CD4-positive, alpha-beta T cell (primary cell): ENCODE measurements at regions not wholly inside any gene's neighbourhood (a gene's known extent, or its start where the extent isn't known, plus 50 kb on each side); places are given as distances from the start of the nearest gene placed in this dataset.

Source experiments
- ATAC-seq: fragments of 200-7000 bp; cut with Tn5 transposase; one replicate; pipeline ENCODE4 v1.10.0; 2022; ENCODE audit warnings: mild to moderate bottlenecking; ENCODE audit not compliant: poor library complexity
- CTCF ChIA-PET: fragments of 350-600 bp; sonication (Branson Sonifier 250); formaldehyde crosslinking; loops from one replicate; lab custom pipeline; 2021; ENCODE audit warnings: antibody characterized with exemption, inconsistent platforms; lab: Charles Lee
- POLR2A ChIA-PET: fragments of 350-600 bp; sonication (Branson Sonifier 250); formaldehyde crosslinking; loops from one replicate; lab custom pipeline; 2021; ENCODE audit warnings: antibody characterized with exemption, inconsistent platforms; lab: Charles Lee
- DNase-seq, 14 experiments: peaks; one replicate each; pipeline ENCODE4 v3.0.0-alpha.2; 2013 to 2020; ENCODE audit warnings: mixed read lengths in 2 of 14
- H3K27ac ChIP-seq, 2 donors: one replicate each; pipeline versions ENCODE4 v1.5.1 to v1.7.0; 2013; ENCODE audit warnings: low read length in 2 of 2, low read depth in 1 of 2, mild to moderate bottlenecking in 1 of 2
- H3K27me3 ChIP-seq, 2 experiments: 1 replicate in 1 of 2; 2 replicates in 1 of 2; pipeline versions ENCODE4 v1.6.1 to v1.7.0; 2013; ENCODE audit warnings: low read length in 2 of 2, control low read depth in 1 of 2, mild to moderate bottlenecking in 1 of 2, moderate library complexity in 1 of 2; ENCODE audit not compliant: insufficient read depth in 2 of 2, control insufficient read depth in 1 of 2
- H3K36me3 ChIP-seq: one replicate; pipeline ENCODE4 v1.6.1; 2013; ENCODE audit warnings: low read length, control low read depth; ENCODE audit not compliant: insufficient read depth
- H3K4me1 ChIP-seq: one replicate; pipeline ENCODE4 v1.6.1; 2013; ENCODE audit warnings: low read length, control low read depth; ENCODE audit not compliant: insufficient read depth
- H3K4me3 ChIP-seq: one replicate; pipeline ENCODE4 v1.5.1; 2013; ENCODE audit warnings: mild to moderate bottlenecking, low read length, moderate library complexity
- H3K9me3 ChIP-seq, 2 experiments: 1 replicate in 1 of 2; 2 replicates in 1 of 2; pipeline versions ENCODE4 v1.6.1 to v1.7.0; 2013; ENCODE audit warnings: low read length in 2 of 2, mild to moderate bottlenecking in 2 of 2, control low read depth in 1 of 2, moderate library complexity in 1 of 2; ENCODE audit not compliant: control insufficient read depth in 1 of 2, insufficient read depth in 1 of 2
- H3K27ac Mint-ChIP-seq: one replicate; pipeline ENCODE4 v1.8.0; 2020; ENCODE audit warnings: mixed read lengths
- H3K27me3 Mint-ChIP-seq: one replicate; pipeline ENCODE4 v1.8.0; 2021; ENCODE audit warnings: mixed read lengths
- H3K36me3 Mint-ChIP-seq: one replicate; pipeline ENCODE4 v1.8.0; 2021; ENCODE audit warnings: low read depth, mixed read lengths
- H3K4me1 Mint-ChIP-seq: one replicate; pipeline ENCODE4 v1.8.0; 2021; ENCODE audit warnings: low read depth, mixed read lengths
- H3K4me3 Mint-ChIP-seq: one replicate; pipeline ENCODE4 v1.8.0; 2020; ENCODE audit warnings: mild to moderate bottlenecking, mixed read lengths
- H3K9me3 Mint-ChIP-seq: one replicate; pipeline ENCODE4 v1.8.0; 2020; ENCODE audit warnings: mixed read lengths
- CTCF ChIP-seq: fragments of 200-600 bp; IDR thresholded peaks from one replicate; pipeline ENCODE4 v1.8.0; 2022; ENCODE audit warnings: antibody characterized with exemption, mild to moderate bottlenecking
- intact Hi-C, 2 experiments: fragments of 100-400 bp; cut with DNase I in 1 of 2; cut with micrococcal nuclease in 1 of 2; formaldehyde crosslinking; loops; one replicate each; pipeline versions ENCODE4 v1.15.1 to v1.9.0; 2023 to 2025; cut with DNase I, micrococcal nuclease

GRCh38 chr3:34983631-34984030, 655.7 kb upstream of the ARPP21 start:
- Mint-ChIP-seq H3K36me3 (no peaks in the 10 kb centered on the region), H3K9me3 (peaks cover 3% of the 10 kb centered on the region), H3K4me1 (no peaks in the 10 kb centered on the region), H3K4me3 (no peak overlapping the region), H3K27ac (no peak overlapping the region), H3K27me3 (no peaks in the 10 kb centered on the region)
- DNase-seq (no peak), ATAC-seq (no peak)
- peaks cover 0 to 8% of the 10 kb centered on the region in 2 experiments for H3K9me3 ChIP-seq
- no peaks in the 10 kb centered on the region for H3K4me1 ChIP-seq
- CTCF ChIA-PET: no interaction called here
- no peaks in the 10 kb centered on the region for H3K27me3 ChIP-seq
- POLR2A ChIA-PET: no interaction called here
- intact Hi-C loops: no loop called here
- no peak for TF ChIP-seq CTCF
- H3K36me3 ChIP-seq: no peaks in the 10 kb centered on the region
- H3K27ac ChIP-seq: no peak overlapping the region
- H3K4me3 ChIP-seq: no peak overlapping the region

- Histone ChIP-seq H3K4me1 (no peaks in the 10 kb centered on the region), H3K36me3 (no peaks in the 10 kb centered on the region), H3K27me3 (no peaks in the 10 kb centered on the region), H3K4me3 (no peak overlapping the region), H3K27ac (no peak overlapping the region), H3K9me3 (peaks cover 0 to 10% of the 10 kb centered on the region in 2 experiments)
- POLR2A ChIA-PET: no interaction called here
- CTCF ChIA-PET: no interaction called here
- no peak for ATAC-seq
- H3K4me1 Mint-ChIP-seq: no peaks in the 10 kb centered on the region
- no peak overlapping the region for H3K4me3 Mint-ChIP-seq
- no peaks in the 10 kb centered on the region for H3K36me3 Mint-ChIP-seq
- peak in 1 of 14 experiments; percentile 4 for DNase-seq
- no peak overlapping the region for H3K27ac Mint-ChIP-seq
- no peak for TF ChIP-seq CTCF
- no peaks in the 10 kb centered on the region for H3K9me3 Mint-ChIP-seq
- H3K27me3 Mint-ChIP-seq: no peaks in the 10 kb centered on the region
- intact Hi-C loops: no loop called here
Observed at GRCh38 chr3:34988296-34988695, 651.0 kb upstream of the ARPP21 start.

GRCh38 chr3:34995796-34996430, 643.4 kb upstream of the ARPP21 start:
- no peak for TF ChIP-seq CTCF
- intact Hi-C loops: no loop called here
- no peak overlapping the region for H3K4me3 Mint-ChIP-seq

More at GRCh38 chr3:34995796-34996430, 643.4 kb upstream of the ARPP21 start:
- Histone ChIP-seq H3K36me3 (no peaks in the 10 kb centered on the region), H3K4me3 (no peak overlapping the region), H3K27me3 (no peaks in the 10 kb centered on the region), H3K27ac (no peak overlapping the region), H3K4me1 (no peaks in the 10 kb centered on the region), H3K9me3 (peaks cover 0 to under 1% of the 10 kb centered on the region in 2 experiments)
- ChIA-PET POLR2A (no interaction called here), CTCF (no interaction called here)
- Mint-ChIP-seq H3K27ac (no peak overlapping the region), H3K36me3 (no peaks in the 10 kb centered on the region), H3K27me3 (no peaks in the 10 kb centered on the region), H3K4me1 (no peaks in the 10 kb centered on the region), H3K9me3 (peaks cover 2% of the 10 kb centered on the region)
- no peak for DNase-seq
- no peak for ATAC-seq
